B cell (primary cell): ENCODE measurements at regions not wholly inside any gene's neighbourhood (a gene's known extent, or its start where the extent isn't known, plus 50 kb on each side); places are given as distances from the start of the nearest gene placed in this dataset.

Experiments
- ATAC-seq: fragments of 200-7000 bp; cut with Tn5 transposase; one replicate; pipeline ENCODE4 v1.10.0; 2021; ENCODE audit warnings: low read depth, mild to moderate bottlenecking, moderate number of reproducible peaks, moderate library complexity
- CTCF ChIA-PET: fragments of 350-600 bp; sonication (Branson Sonifier 250); formaldehyde crosslinking; loops from one replicate; lab custom pipeline; 2021; ENCODE audit warnings: antibody characterized with exemption, inconsistent platforms; lab: Charles Lee
- POLR2A ChIA-PET: fragments of 350-600 bp; sonication (Branson Sonifier 250); formaldehyde crosslinking; loops from one replicate; lab custom pipeline; 2021; ENCODE audit warnings: antibody characterized with exemption; lab: Charles Lee
- DNase-seq: peaks from one replicate; pipeline ENCODE4 v3.0.0; 2013
- H2AFZ ChIP-seq: 2 replicates; pipeline ENCODE4 v1.6.1; 2012; ENCODE audit warnings: mild to moderate bottlenecking, low read depth, low read length; ENCODE audit not compliant: insufficient read depth, poor library complexity, severe bottlenecking
- H3K27ac ChIP-seq, 2 donors: 1 replicate in 1 of 2; 2 replicates in 1 of 2; pipeline ENCODE4 v1.5.1; 2012 to 2013; ENCODE audit warnings: low read length in 2 of 2, mild to moderate bottlenecking in 2 of 2, moderate library complexity in 1 of 2
- H3K27me3 ChIP-seq, 4 experiments: fragments of 200-600 bp in 1 of 4; sonication (generic) in 1 of 4; replicated peaks in 1 of 4; 1 replicate in 2 of 4; 2 replicates in 2 of 4; pipeline versions ENCODE4 v1.6.1 to v1.7.0; 2013 to 2016; ENCODE audit warnings: low read length in 3 of 4, mild to moderate bottlenecking in 2 of 4, mixed read lengths in 1 of 4, moderate library complexity in 1 of 4; ENCODE audit not compliant: insufficient read depth in 4 of 4, control insufficient read depth in 3 of 4; ENCODE audit errors: control extremely low read depth in 1 of 4
- H3K36me3 ChIP-seq, 2 experiments: replicated peaks in 1 of 2; 1 replicate in 1 of 2; 2 replicates in 1 of 2; pipeline versions ENCODE4 v1.6.1 to v1.7.1; 2013; ENCODE audit warnings: low read length in 1 of 2; ENCODE audit not compliant: insufficient read depth in 2 of 2, control insufficient read depth in 1 of 2; ENCODE audit errors: control extremely low read depth in 1 of 2, extremely low read depth in 1 of 2
- H3K4me1 ChIP-seq, 2 donors: fragments of 200-600 bp in 1 of 2; sonication (generic) in 1 of 2; 1 replicate in 1 of 2; 2 replicates in 1 of 2; pipeline versions ENCODE4 v1.5.1 to v1.6.1; 2013 to 2017; ENCODE audit warnings: low read length in 2 of 2; ENCODE audit not compliant: control insufficient read depth in 2 of 2, insufficient read depth in 2 of 2
- H3K4me2 ChIP-seq: replicated peaks from 2 replicates; pipeline ENCODE3; 2012; ENCODE audit warnings: mild to moderate bottlenecking, low read depth, low read length; ENCODE audit not compliant: poor library complexity, severe bottlenecking
- H3K4me3 ChIP-seq, 5 experiments: fragments of 200-600 bp in 1 of 5; sonication (generic) in 1 of 5; 1 replicate in 3 of 5; 2 replicates in 2 of 5; pipeline versions ENCODE4 v1.5.1 to v1.7.0; 2011 to 2016; ENCODE audit warnings: low read length in 4 of 5, mild to moderate bottlenecking in 4 of 5, low read depth in 2 of 5, control low read depth in 1 of 5, moderate library complexity in 1 of 5; ENCODE audit not compliant: insufficient read depth in 1 of 5; ENCODE audit errors: control extremely low read depth in 1 of 5, extremely low read depth in 1 of 5
- H3K79me2 ChIP-seq: fragments of 200-600 bp; sonication (generic); one replicate; pipeline ENCODE4 v1.6.0; 2016; ENCODE audit warnings: low read length; ENCODE audit not compliant: control insufficient read depth, insufficient read depth
- H3K9ac ChIP-seq: fragments of 200-600 bp; sonication (generic); 2 replicates; pipeline ENCODE4 v1.6.1; 2017; ENCODE audit warnings: mild to moderate bottlenecking, low read length, moderate library complexity
- H3K9me3 ChIP-seq, 3 donors: one replicate each; pipeline versions ENCODE4 v1.6.1 to v1.7.1; 2013; ENCODE audit warnings: low read length in 2 of 3; ENCODE audit not compliant: control insufficient read depth in 2 of 3, insufficient read depth in 1 of 3; ENCODE audit errors: control extremely low read depth in 1 of 3
- H4K20me1 ChIP-seq: 2 replicates; pipeline ENCODE4 v1.6.0; 2012; ENCODE audit warnings: mild to moderate bottlenecking, low read length; ENCODE audit not compliant: insufficient read depth, control insufficient read depth, poor library complexity, severe bottlenecking
- H3K27ac Mint-ChIP-seq: one replicate; pipeline ENCODE4 v1.8.0; 2021; ENCODE audit warnings: mixed read lengths
- H3K27me3 Mint-ChIP-seq: one replicate; pipeline ENCODE4 v1.8.0; 2021; ENCODE audit warnings: mixed read lengths
- H3K4me1 Mint-ChIP-seq: one replicate; pipeline ENCODE4 v1.8.0; 2021; ENCODE audit warnings: mixed read lengths
- H3K4me3 Mint-ChIP-seq: one replicate; pipeline ENCODE4 v1.8.0; 2021; ENCODE audit warnings: mixed read lengths
- H3K9me3 Mint-ChIP-seq: one replicate; pipeline ENCODE4 v1.8.0; 2022; ENCODE audit warnings: mixed read lengths; ENCODE audit not compliant: insufficient read depth
- CTCF ChIP-seq: fragments of 200-600 bp; IDR thresholded peaks from one replicate; pipeline ENCODE4 v1.8.0; 2022; ENCODE audit warnings: antibody characterized with exemption, mild to moderate bottlenecking
- EZH2 ChIP-seq: IDR thresholded peaks from 2 replicates; pipeline ENCODE4 v1.6.1; 2012; ENCODE audit warnings: borderline replicate concordance, low read depth, mild to moderate bottlenecking, moderate library complexity, low read length; ENCODE audit not compliant: insufficient read depth, poor library complexity, severe bottlenecking
- WGBS: methylation state at CpG from one replicate; pipeline ENCODE4 v1.1.5; 2013; ENCODE audit warnings: missing lambda C conversion rate; ENCODE audit not compliant: insufficient coverage; 5-methylcytosine and 5-hydroxymethylcytosine counted together
- intact Hi-C: fragments of 100-400 bp; cut with micrococcal nuclease; formaldehyde crosslinking; loops from one replicate; pipeline ENCODE4 v1.10.0; 2022

GRCh38 chr18:27428716-27429475, 243.8 kb upstream of the CHST9 start:
- Histone ChIP-seq H4K20me1 (no peaks in the 10 kb centered on the region), H3K27me3 (no peaks in the 10 kb centered on the region), H3K79me2 (no peaks in the 10 kb centered on the region), H2AFZ (no peak overlapping the region), H3K9ac (no peak overlapping the region), H3K4me2 (no peak overlapping the region), H3K4me3 (no peak overlapping the region), H3K36me3 (no peaks in the 10 kb centered on the region), H3K4me1 (no peaks in the 10 kb centered on the region), H3K9me3 (peaks cover 0 to 12% (median 0%) of the 10 kb centered on the region in 3 donors), H3K27ac (no peak overlapping the region)
- ChIA-PET CTCF (no interaction called here), POLR2A (no interaction called here)
- no peaks in the 10 kb centered on the region for H3K4me1 Mint-ChIP-seq
- TF ChIP-seq EZH2, result no peak
- TF ChIP-seq CTCF, result no peak
- WGBS, result 100% methylated on average over 2 of the region's 2 CpGs
- H3K27me3 Mint-ChIP-seq, result no peaks in the 10 kb centered on the region
- no peak overlapping the region for H3K4me3 Mint-ChIP-seq
- no peak for DNase-seq
- ATAC-seq, result no peak
- no peak overlapping the region for H3K27ac Mint-ChIP-seq
- peaks cover 12% of the 10 kb centered on the region for H3K9me3 Mint-ChIP-seq
- intact Hi-C loops, result no loop called here

- Mint-ChIP-seq H3K9me3 (peaks cover 12% of the 10 kb centered on the region), H3K4me3 (no peak overlapping the region), H3K27ac (no peak overlapping the region), H3K4me1 (no peaks in the 10 kb centered on the region), H3K27me3 (no peaks in the 10 kb centered on the region)
- ATAC-seq (no peak), DNase-seq (no peak)
- Histone ChIP-seq H2AFZ (no peak overlapping the region), H3K27ac (no peak overlapping the region), H3K79me2 (no peaks in the 10 kb centered on the region), H3K4me1 (no peaks in the 10 kb centered on the region), H3K9ac (no peak overlapping the region), H3K36me3 (no peaks in the 10 kb centered on the region), H3K4me3 (no peak overlapping the region), H3K4me2 (no peak overlapping the region), H4K20me1 (no peaks in the 10 kb centered on the region), H3K27me3 (no peaks in the 10 kb centered on the region), H3K9me3 (peaks cover 0 to 12% (median 0%) of the 10 kb centered on the region in 3 donors)
- POLR2A ChIA-PET, result no interaction called here
- CTCF ChIA-PET, result no interaction called here
- intact Hi-C loops, result no loop called here
- 89% methylated on average over 2 of the region's 2 CpGs for WGBS
- TF ChIP-seq EZH2 (no peak), CTCF (no peak)
These were observed 243.0 kb upstream of the CHST9 start for GRCh38 chr18:27428120-27428519.
